GM10248 (cell line): ENCODE measurements at regions not wholly inside any gene's neighbourhood (a gene's known extent, or its start where the extent isn't known, plus 50 kb on each side); places are given as distances from the start of the nearest gene placed in this dataset.

ENCODE experiments used
- CTCF ChIA-PET: fragments of 300-600 bp; sonication (Branson Sonifier 250); formaldehyde crosslinking; extraction: SDS; loops from one replicate; lab custom pipeline; 2021; ENCODE audit warnings: antibody characterized with exemption; lab: Yijun Ruan, JAX
- POLR2A ChIA-PET: fragments of 350-650 bp; sonication (Branson Sonifier 250); formaldehyde crosslinking; extraction: SDS; loops from one replicate; lab custom pipeline; 2020; ENCODE audit warnings: antibody characterized with exemption; lab: Yijun Ruan, JAX
- DNase-seq: peaks from one replicate; pipeline ENCODE4 v3.0.0; 2012; ENCODE audit errors: extremely low spot score
- CTCF ChIP-seq: IDR thresholded peaks from 2 replicates; pipeline ENCODE4 v1.5.1; 2012; ENCODE audit warnings: mild to moderate bottlenecking, low read depth; ENCODE audit errors: extremely low read depth, missing control alignments, control extremely low read depth

GRCh38 chr9:108081112-108081511 lies 591.5 kb upstream of the KLF4 start:
- TF ChIP-seq CTCF = no peak
- no peak for DNase-seq
- CTCF ChIA-PET = interaction anchor here (1.0 to 1.2 kb wide), 2 partner anchors 9 to 21 kb away, joined by 3 read pairs; no protein-coding TSS in a partner anchor
- POLR2A ChIA-PET = no interaction called here

- no peak for DNase-seq
- TF ChIP-seq CTCF = no peak
- ChIA-PET POLR2A (no interaction called here), CTCF (interaction anchor here (1.0 to 1.2 kb wide), 2 partner anchors 10 to 21 kb away, joined by 3 read pairs; no protein-coding TSS in a partner anchor)
Observed at GRCh38 chr9:108080285-108080684, 590.7 kb upstream of the KLF4 start.

- CTCF ChIA-PET = no interaction called here
- POLR2A ChIA-PET = no interaction called here
- TF ChIP-seq CTCF = no peak
- DNase-seq = no peak
Observed at GRCh38 chr9:108078811-108079210, 589.2 kb upstream of the KLF4 start.

GRCh38 chr9:108078375-108078774 lies 588.8 kb upstream of the KLF4 start:
- ChIA-PET POLR2A (no interaction called here), CTCF (no interaction called here)
- no peak for DNase-seq
- TF ChIP-seq CTCF = no peak

GRCh38 chr9:108077556-108077955 lies 588.0 kb upstream of the KLF4 start:
- no peak for DNase-seq
- no peak for TF ChIP-seq CTCF
- ChIA-PET POLR2A (no interaction called here), CTCF (no interaction called here)

- no peak for DNase-seq
- ChIA-PET POLR2A (no interaction called here), CTCF (no interaction called here)
- no peak for TF ChIP-seq CTCF
Observed at GRCh38 chr9:108074900-108075299, 585.3 kb upstream of the KLF4 start.

GRCh38 chr9:108073823-108074222 lies 584.3 kb upstream of the KLF4 start:
- CTCF ChIA-PET = no interaction called here
- POLR2A ChIA-PET = no interaction called here
- TF ChIP-seq CTCF = no peak
- DNase-seq = no peak
